OCI-LY7 (cell line): ENCODE measurements at regions not wholly inside any gene's neighbourhood (a gene's known extent, or its start where the extent isn't known, plus 50 kb on each side); places are given as distances from the start of the nearest gene placed in this dataset.

ENCODE experiments used
- CTCF ChIP-seq: fragments of 200-600 bp; sonication (generic); conservative IDR thresholded peaks from 2 replicates; pipeline ENCODE4 v1.5.1; 2014; ENCODE audit warnings: mild to moderate bottlenecking, antibody characterized with exemption, low read length, moderate library complexity, mixed read lengths
- EZH2phosphoT487 ChIP-seq: fragments of 200-600 bp; sonication (generic); IDR thresholded peaks from 2 replicates; pipeline ENCODE4 v1.6.1; 2018; ENCODE audit warnings: low read depth, borderline replicate concordance, mild to moderate bottlenecking, mixed run types, antibody characterized with exemption, low read length, moderate library complexity, mixed read lengths

DNA sequence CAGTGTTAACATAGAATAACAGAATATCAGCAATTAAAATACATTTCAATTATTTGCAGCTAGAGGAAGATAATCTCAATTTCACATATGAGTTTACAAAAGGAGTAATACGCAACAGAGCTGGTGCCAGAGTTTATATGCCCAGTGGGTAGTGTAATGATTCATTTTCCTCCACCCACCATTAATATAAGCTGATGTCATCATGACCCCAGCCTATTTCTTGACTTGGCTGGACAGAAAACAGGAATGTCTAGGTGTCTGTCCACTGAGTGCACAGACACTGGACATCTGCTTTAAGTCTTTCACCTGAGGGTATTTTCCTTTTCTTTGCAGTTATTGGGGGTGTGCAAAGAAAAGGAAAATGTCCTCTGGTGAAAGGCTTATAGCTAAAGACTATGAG, 335.5 kb downstream of the TBC1D4 start:
- TF ChIP-seq CTCF, result no peak
- TF ChIP-seq EZH2phosphoT487, result no peak
